ENCODE measurements at regions not wholly inside any gene's neighbourhood (a gene's known extent, or its start where the extent isn't known, plus 50 kb on each side); places are given as distances from the start of the nearest gene placed in this dataset.

GRCh38 chr14:46306267-46306666 is 345.3 kb downstream of the RPL10L start (continued):
- TF ChIP-seq ZBTB33 (IDR thresholded peaks at IDR 0.05; ENCODE audit: borderline replicate concordance, low read depth) (no peak), FOSL2 (IDR thresholded peaks at IDR 0.05; ENCODE audit: borderline replicate concordance, low read depth) (no peak), CTCF (IDR thresholded peaks at IDR 0.05) (no peak), RXRA (IDR thresholded peaks at IDR 0.05; ENCODE audit: borderline replicate concordance, low read depth) (no peak), TCF12 (IDR thresholded peaks at IDR 0.05) (no peak), ELF1 (IDR thresholded peaks at IDR 0.05) (no peak)

GRCh38 chr14:46300765-46301164 is 350.8 kb downstream of the RPL10L start:
- no peak overlapping the region for H3K4me3 ChIP-seq (ENCODE audit: low read depth in 2 of 2, low read length in 1 of 2)
- WGBS (ENCODE audit: low lambda C conversion rate) = 5% methylated on average over 2 of the region's 2 CpGs
- no peak overlapping the region for H3K4me2 ChIP-seq

More at GRCh38 chr14:46300765-46301164, 350.8 kb downstream of the RPL10L start:
- Histone ChIP-seq H3F3A (replicated peaks; ENCODE audit: insufficient read depth) (no peaks in the 10 kb centered on the region), H4K20me1 (ENCODE audit: insufficient read depth) (no peaks in the 10 kb centered on the region), H3K79me2 (ENCODE audit: insufficient read depth) (no peaks in the 10 kb centered on the region), H3K4me1 (ENCODE audit: control insufficient read depth in 1 of 2, insufficient read depth in 2 of 2, low read depth in 1 of 2, low read length in 1 of 2) (no peaks in the 10 kb centered on the region), H3K36me3 (replicated peaks in 1 of 2; ENCODE audit: control insufficient read depth in 1 of 2, insufficient read depth in 2 of 2, low read length in 1 of 2) (no peaks in the 10 kb centered on the region), H3K9ac (no peak overlapping the region), H2AFZ (ENCODE audit: low read depth) (no peak overlapping the region), H3K27me3 (ENCODE audit: insufficient read depth) (no peaks in the 10 kb centered on the region), H3K9me3 (no peaks in the 10 kb centered on the region), H3K27ac (ENCODE audit: low read depth in 2 of 2, low read length in 1 of 2) (no peak overlapping the region), H3K9me2 (no peaks in the 10 kb centered on the region)
- no peak for DNase-seq
- CTCF ChIA-PET = no interaction called here
- no peak for TF ChIP-seq FOXM1 (IDR thresholded peaks at IDR 0.05; ENCODE audit: low read depth)
- TF ChIP-seq RXRA (IDR thresholded peaks at IDR 0.05; ENCODE audit: borderline replicate concordance, low read depth) = no peak
- TF ChIP-seq YY1 (IDR thresholded peaks at IDR 0.05; ENCODE audit: low read depth) = no peak
- TF ChIP-seq GABPA (IDR thresholded peaks at IDR 0.05; ENCODE audit: low read depth) = no peak
- no peak for TF ChIP-seq IRF3 (IDR thresholded peaks at IDR 0.05; ENCODE audit: low read depth, low read length)
- TF ChIP-seq EZH2phosphoT487 (IDR thresholded peaks at IDR 0.05; ENCODE audit: borderline replicate concordance, low read depth) = no peak
- no peak for TF ChIP-seq SIN3A (IDR thresholded peaks at IDR 0.05; ENCODE audit: borderline replicate concordance, low read depth, low read length)
- TF ChIP-seq REST (IDR thresholded peaks at IDR 0.05; ENCODE audit: low read depth, low read length) = no peak
- no peak for TF ChIP-seq FOSL2 (IDR thresholded peaks at IDR 0.05; ENCODE audit: borderline replicate concordance, low read depth)
- POLR2A ChIA-PET = no interaction called here

Data from SK-N-SH (cell line).